ENCODE measurements at regions not wholly inside any gene's neighbourhood (a gene's known extent, or its start where the extent isn't known, plus 50 kb on each side); places are given as distances from the start of the nearest gene placed in this dataset.

DNA sequence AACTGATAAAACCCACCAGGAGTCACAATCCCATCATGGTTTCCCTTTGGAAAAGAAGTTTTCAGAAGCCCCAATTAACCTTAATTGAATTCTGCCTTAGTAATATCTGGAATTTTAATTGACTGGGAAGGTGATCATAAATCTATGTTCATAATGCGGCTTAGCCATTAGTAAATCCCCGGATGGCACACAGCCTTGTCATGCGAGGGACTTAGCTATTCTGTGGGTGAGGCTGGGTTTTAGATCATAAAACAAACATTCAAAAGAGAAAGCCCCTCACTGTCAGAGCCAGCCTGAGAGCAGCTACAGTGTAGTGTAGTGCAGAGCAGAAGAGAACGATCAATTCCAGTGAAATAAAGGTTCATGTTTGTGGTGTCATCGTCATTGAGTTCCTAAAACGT, 124.0 kb upstream of the NOCT start:
- Histone ChIP-seq H3K9me3 (replicated peaks; ENCODE audit: control insufficient read depth, insufficient read depth, low read length) (no peaks in the 10 kb centered on the region), H3K79me2 (ENCODE audit: control insufficient read depth, insufficient read depth, low read length) (no peaks in the 10 kb centered on the region), H3K9me1 (replicated peaks; ENCODE audit: control insufficient read depth, extremely low read depth, insufficient read depth, low read length) (no peaks in the 10 kb centered on the region), H4K20me1 (replicated peaks; ENCODE audit: control insufficient read depth, extremely low read depth, insufficient read depth, low read length) (no peaks in the 10 kb centered on the region), H3K4me1 (ENCODE audit: control insufficient read depth, extremely low read depth, insufficient read depth, low read length) (peaks cover 9% of the 10 kb centered on the region), H3K4me3 (replicated peaks in 1 of 3; ENCODE audit: insufficient read depth in 1 of 3, low read depth in 1 of 3, low read length in 3 of 3) (peak overlapping the region in 1 of 3 experiments; percentile 38), H3K36me3 (ENCODE audit: control insufficient read depth in 2 of 2, extremely low read depth in 1 of 2, insufficient read depth in 2 of 2, low read length in 2 of 2) (no peaks in the 10 kb centered on the region), H3K27ac (ENCODE audit: insufficient read depth, low read depth, low read length) (no peak overlapping the region), H3K27me3 (ENCODE audit: control insufficient read depth in 2 of 2, insufficient read depth in 2 of 2, low read length in 2 of 2) (no peaks in the 10 kb centered on the region), H3K9ac (replicated peaks; ENCODE audit: extremely low read depth, insufficient read depth, low read length) (peak overlapping the region; percentile 26), H2AFZ (ENCODE audit: low read depth, low read length) (peak overlapping the region; percentile 62), H3K4me2 (ENCODE audit: insufficient read depth, low read length) (peak overlapping the region; percentile 73)
- ChIA-PET POLR2A (no interaction called here), CTCF (no interaction called here)
- intact Hi-C loops (cut with micrococcal nuclease), result no loop called here
- no peak for TF ChIP-seq EZH2 (IDR thresholded peaks at IDR 0.05; ENCODE audit: borderline replicate concordance, low read depth, low read length, severe bottlenecking)
- TF ChIP-seq, protein P1, sequence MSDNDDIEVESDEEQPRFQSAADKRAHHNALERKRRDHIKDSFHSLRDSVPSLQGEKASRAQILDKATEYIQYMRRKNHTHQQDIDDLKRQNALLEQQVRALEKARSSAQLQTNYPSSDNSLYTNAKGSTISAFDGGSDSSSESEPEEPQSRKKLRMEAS (IDR thresholded peaks at IDR 0.05; ENCODE audit: insufficient read depth, insufficient read length), result no peak
- TF ChIP-seq FOS (IDR thresholded peaks at IDR 0.05; ENCODE audit: borderline replicate concordance, insufficient read depth, low read length), result no peak
- TF ChIP-seq, protein P2, sequence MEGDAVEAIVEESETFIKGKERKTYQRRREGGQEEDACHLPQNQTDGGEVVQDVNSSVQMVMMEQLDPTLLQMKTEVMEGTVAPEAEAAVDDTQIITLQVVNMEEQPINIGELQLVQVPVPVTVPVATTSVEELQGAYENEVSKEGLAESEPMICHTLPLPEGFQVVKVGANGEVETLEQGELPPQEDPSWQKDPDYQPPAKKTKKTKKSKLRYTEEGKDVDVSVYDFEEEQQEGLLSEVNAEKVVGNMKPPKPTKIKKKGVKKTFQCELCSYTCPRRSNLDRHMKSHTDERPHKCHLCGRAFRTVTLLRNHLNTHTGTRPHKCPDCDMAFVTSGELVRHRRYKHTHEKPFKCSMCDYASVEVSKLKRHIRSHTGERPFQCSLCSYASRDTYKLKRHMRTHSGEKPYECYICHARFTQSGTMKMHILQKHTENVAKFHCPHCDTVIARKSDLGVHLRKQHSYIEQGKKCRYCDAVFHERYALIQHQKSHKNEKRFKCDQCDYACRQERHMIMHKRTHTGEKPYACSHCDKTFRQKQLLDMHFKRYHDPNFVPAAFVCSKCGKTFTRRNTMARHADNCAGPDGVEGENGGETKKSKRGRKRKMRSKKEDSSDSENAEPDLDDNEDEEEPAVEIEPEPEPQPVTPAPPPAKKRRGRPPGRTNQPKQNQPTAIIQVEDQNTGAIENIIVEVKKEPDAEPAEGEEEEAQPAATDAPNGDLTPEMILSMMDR (IDR thresholded peaks at IDR 0.05; ENCODE audit: extremely low read depth in 1 of 2, insufficient read depth in 1 of 2, low read depth in 1 of 2, low read length in 2 of 2), result no peak
- TF ChIP-seq POLR2A (IDR thresholded peaks at IDR 0.05; ENCODE audit: low read depth, low read length), result no peak
- FAIRE-seq, result no peak
- peak; percentile 36 for DNase-seq (ENCODE audit: low read depth, low spot score)
- dilution Hi-C loops (cut with MboI; ENCODE audit: extremely low pct_ligation_motif_present, low sequenced_read_pairs), result no loop called here
- no TSS peak for BruUV-seq (replicated peaks)

DNA sequence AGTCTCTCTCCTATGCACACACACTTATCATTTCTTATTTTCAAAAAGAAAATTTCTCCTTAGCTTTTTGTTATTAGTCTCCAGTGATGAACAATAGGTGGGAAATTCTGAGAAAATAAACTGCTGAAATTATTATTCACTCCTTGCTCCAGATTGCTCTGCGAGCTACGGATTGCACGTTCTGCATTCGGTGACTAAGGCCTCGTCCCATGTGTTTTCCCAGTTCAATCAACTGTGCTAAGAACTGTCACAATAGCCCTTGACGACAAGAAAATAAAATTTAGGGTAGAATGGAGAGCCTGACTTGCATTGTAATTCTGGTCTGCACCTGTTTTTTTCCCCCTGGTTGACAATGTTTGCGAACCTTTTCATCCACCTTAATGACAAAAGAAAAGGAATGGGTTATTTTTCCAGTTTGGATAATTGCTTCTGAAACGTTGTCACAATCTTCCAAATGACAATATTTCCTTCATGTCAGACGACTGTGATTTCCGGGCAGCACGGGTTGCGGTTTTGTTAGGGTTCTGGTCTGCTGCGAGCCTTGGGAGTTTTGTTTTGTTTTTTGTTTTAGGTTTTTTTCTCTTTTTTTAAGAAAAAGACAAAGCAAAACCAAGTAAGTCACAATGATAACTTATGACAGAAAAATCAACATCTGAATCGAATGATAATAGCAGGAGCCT, 124.5 kb upstream of the NOCT start:
- DNase-seq (ENCODE audit: low read depth, low spot score) (no peak), FAIRE-seq (peak; percentile 42)
- H3K27ac ChIP-seq (ENCODE audit: insufficient read depth, low read depth, low read length), result no peak overlapping the region
- no peaks in the 10 kb centered on the region for H3K79me2 ChIP-seq (ENCODE audit: control insufficient read depth, insufficient read depth, low read length)
- no peaks in the 10 kb centered on the region for H4K20me1 ChIP-seq (replicated peaks; ENCODE audit: control insufficient read depth, extremely low read depth, insufficient read depth, low read length)
- CTCF ChIA-PET, result no interaction called here
- no peaks in the 10 kb centered on the region for H3K9me3 ChIP-seq (replicated peaks; ENCODE audit: control insufficient read depth, insufficient read depth, low read length)
- no peaks in the 10 kb centered on the region for H3K36me3 ChIP-seq (ENCODE audit: control insufficient read depth in 2 of 2, extremely low read depth in 1 of 2, insufficient read depth in 2 of 2, low read length in 2 of 2)
- TF ChIP-seq, protein P1 (IDR thresholded peaks at IDR 0.05; ENCODE audit: insufficient read depth, insufficient read length), result no peak
- TF ChIP-seq EZH2 (IDR thresholded peaks at IDR 0.05; ENCODE audit: borderline replicate concordance, low read depth, low read length, severe bottlenecking) (no peak), GATA2 (IDR thresholded peaks at IDR 0.05; ENCODE audit: insufficient read depth, insufficient read length, low read depth, low read length) (no peak), MYC (IDR thresholded peaks at IDR 0.05; ENCODE audit: low read depth, low read length) (no peak)
- peaks cover 9% of the 10 kb centered on the region for H3K4me1 ChIP-seq (ENCODE audit: control insufficient read depth, extremely low read depth, insufficient read depth, low read length)
- H3K9ac ChIP-seq (replicated peaks; ENCODE audit: extremely low read depth, insufficient read depth, low read length), result peak overlapping the region; percentile 26
- dilution Hi-C loops (cut with MboI; ENCODE audit: extremely low pct_ligation_motif_present, low sequenced_read_pairs), result no loop called here
- POLR2A ChIA-PET, result no interaction called here
- peak overlapping the region in 1 of 3 experiments; percentile 38 for H3K4me3 ChIP-seq (replicated peaks in 1 of 3; ENCODE audit: insufficient read depth in 1 of 3, low read depth in 1 of 3, low read length in 3 of 3)
- peak overlapping the region; percentile 73 for H3K4me2 ChIP-seq (ENCODE audit: insufficient read depth, low read length)
- no peaks in the 10 kb centered on the region for H3K9me1 ChIP-seq (replicated peaks; ENCODE audit: control insufficient read depth, extremely low read depth, insufficient read depth, low read length)
- no peak overlapping the region for H2AFZ ChIP-seq (ENCODE audit: low read depth, low read length)
- no TSS peak for BruUV-seq (replicated peaks)
- intact Hi-C loops (cut with micrococcal nuclease), result no loop called here
- no peaks in the 10 kb centered on the region for H3K27me3 ChIP-seq (ENCODE audit: control insufficient read depth in 2 of 2, insufficient read depth in 2 of 2, low read length in 2 of 2)
